ENCODE measurements at regions not wholly inside any gene's neighbourhood (a gene's known extent, or its start where the extent isn't known, plus 50 kb on each side); places are given as distances from the start of the nearest gene placed in this dataset.

- TF ChIP-seq, protein P1, sequence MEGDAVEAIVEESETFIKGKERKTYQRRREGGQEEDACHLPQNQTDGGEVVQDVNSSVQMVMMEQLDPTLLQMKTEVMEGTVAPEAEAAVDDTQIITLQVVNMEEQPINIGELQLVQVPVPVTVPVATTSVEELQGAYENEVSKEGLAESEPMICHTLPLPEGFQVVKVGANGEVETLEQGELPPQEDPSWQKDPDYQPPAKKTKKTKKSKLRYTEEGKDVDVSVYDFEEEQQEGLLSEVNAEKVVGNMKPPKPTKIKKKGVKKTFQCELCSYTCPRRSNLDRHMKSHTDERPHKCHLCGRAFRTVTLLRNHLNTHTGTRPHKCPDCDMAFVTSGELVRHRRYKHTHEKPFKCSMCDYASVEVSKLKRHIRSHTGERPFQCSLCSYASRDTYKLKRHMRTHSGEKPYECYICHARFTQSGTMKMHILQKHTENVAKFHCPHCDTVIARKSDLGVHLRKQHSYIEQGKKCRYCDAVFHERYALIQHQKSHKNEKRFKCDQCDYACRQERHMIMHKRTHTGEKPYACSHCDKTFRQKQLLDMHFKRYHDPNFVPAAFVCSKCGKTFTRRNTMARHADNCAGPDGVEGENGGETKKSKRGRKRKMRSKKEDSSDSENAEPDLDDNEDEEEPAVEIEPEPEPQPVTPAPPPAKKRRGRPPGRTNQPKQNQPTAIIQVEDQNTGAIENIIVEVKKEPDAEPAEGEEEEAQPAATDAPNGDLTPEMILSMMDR (IDR thresholded peaks at IDR 0.05), result no peak
- TF ChIP-seq POLR2A (IDR thresholded peaks at IDR 0.05), result no peak
Observed at GRCh38 chr11:110028921-110029320, 64.3 kb upstream of the ZC3H12C start.

All from prostate gland (tissue), 2 donors.